HG03521 (cell line): ENCODE measurements at regions not wholly inside any gene's neighbourhood (a gene's known extent, or its start where the extent isn't known, plus 50 kb on each side); places are given as distances from the start of the nearest gene placed in this dataset.

Experiments
- ATAC-seq: cut with Tn5 transposase; IDR thresholded peaks from one replicate; pipeline ENCODE4 v1.9.1; 2021; ENCODE audit warnings: mild to moderate bottlenecking, moderate library complexity; ENCODE audit not compliant: unreplicated experiment

DNA sequence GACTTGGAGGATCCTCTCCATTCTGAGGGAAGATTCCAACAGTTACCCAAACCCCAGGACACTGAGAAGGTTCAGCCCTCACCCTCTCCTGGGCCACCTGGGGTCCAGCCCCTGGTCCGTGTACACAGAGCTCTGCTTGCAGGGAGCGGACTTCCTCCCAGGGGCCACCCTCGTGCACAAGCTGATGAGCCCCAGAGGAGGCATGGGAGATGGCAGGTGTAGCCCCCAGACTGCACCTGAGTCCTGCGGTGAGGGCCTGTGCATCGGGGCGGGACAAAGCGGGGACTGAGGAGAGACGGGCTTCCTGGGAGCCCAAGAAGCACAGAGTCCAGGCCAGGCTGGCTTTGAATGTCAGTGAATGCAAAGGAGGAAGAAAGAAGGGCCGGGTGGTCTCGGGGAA lies 1374.9 kb downstream of the BRD1 start:
- no peak for ATAC-seq

DNA sequence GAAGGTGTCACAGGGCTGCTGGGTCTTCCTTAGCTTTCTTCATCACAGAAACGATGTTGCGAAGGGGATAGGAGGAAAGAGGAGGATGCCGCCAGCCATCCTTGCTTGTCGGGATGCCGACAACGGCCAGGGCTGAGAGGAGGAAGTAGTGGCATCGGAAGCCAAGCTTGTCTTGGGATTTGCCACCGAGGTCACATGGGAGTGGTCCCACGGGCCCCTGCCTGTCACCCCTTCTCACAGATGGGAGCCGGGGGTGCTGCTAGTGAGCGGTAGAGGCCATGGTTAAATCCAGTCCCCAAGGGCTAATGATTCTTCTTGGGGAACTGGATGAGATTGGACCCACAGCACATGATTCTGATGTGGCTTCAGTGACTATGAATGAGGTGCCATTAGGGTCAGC lies 1375.8 kb downstream of the BRD1 start:
- ATAC-seq, result no peak

DNA sequence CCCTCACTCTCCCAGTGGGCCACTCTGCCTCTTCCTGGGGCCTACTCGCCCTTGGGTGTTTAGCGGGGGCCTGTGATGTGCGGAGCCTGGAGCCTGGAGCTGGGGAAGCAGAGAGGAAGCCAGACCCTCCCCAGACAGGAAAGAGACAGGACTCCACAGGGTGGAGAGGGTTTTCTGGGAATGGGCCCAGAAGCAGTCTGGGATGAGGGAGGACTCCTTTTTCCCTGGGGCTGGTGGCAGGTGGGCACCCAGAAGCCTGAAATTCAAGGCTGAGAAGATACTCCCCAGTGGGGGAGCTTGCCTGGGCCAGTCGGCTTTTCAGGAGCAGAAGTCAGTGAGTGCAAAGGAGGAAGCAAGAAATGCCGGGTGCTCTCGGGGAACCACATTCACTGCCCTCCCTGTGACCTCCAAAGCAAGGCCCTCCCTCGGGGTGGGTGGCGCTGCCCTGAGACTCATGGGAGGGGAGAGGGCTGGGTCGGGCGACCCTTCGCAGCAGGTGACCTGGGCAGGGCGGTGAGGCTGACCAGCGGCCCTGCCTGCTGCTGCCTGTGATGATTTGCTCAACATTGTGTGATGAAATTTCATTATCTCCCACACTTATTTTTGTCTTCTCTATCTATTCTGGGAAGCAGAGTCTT lies 1377.4 kb downstream of the BRD1 start:
- no peak for ATAC-seq

DNA sequence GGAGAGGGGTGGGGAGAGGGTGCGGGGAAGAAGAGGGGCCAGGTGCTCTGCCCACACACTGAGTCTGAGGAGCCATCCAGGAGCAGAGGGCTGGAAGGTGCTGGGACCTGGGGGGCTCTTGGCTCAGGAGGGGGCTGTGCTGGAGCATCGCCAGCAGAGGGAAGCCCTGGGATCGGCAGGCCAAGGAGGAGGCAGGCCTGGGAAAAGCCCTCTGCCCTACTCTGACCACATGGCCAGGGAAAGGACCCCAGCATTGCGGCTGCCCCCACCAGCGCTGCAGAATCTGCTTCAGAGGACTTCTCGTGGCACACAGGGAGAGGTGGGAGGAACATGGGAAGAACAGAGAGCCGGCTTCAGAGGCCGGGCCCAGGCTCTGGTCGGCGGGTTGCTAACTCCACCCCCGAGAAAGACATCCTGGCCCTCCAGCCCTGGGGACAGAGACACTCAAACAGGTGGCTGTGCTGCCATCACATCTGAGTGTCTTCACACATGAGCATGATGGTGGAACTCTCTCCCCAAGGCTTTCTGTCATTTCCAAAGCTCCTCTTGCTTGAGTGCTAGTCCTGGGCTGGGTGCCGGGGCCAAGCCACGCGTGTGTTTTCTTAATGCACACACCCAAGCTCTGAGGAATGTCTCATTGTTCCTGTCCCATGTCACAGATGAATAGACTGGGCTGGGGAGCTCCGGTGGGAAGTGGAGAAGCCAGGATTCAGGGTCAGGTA lies 1378.0 kb downstream of the BRD1 start:
- ATAC-seq, result no peak

DNA sequence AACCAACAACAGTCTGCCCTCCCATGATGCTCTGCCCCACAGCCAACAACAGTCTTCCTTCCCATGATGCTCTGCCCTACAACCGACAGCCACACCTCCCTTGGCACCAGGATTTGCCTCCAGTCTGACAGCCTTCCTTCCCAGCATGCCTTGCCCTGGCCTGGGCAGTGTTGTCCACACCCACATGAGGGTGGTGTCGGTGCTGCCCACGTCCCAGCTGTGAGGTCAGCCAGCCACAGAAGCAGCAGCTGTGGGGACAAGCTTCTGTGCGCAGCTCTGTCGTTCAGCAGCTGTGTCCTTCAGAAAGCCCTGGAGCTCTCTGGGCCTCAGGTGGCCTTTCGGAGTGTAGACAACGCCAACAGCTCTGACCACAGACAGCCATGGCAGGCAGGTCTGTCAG lies 1378.9 kb downstream of the BRD1 start:
- no peak for ATAC-seq

DNA sequence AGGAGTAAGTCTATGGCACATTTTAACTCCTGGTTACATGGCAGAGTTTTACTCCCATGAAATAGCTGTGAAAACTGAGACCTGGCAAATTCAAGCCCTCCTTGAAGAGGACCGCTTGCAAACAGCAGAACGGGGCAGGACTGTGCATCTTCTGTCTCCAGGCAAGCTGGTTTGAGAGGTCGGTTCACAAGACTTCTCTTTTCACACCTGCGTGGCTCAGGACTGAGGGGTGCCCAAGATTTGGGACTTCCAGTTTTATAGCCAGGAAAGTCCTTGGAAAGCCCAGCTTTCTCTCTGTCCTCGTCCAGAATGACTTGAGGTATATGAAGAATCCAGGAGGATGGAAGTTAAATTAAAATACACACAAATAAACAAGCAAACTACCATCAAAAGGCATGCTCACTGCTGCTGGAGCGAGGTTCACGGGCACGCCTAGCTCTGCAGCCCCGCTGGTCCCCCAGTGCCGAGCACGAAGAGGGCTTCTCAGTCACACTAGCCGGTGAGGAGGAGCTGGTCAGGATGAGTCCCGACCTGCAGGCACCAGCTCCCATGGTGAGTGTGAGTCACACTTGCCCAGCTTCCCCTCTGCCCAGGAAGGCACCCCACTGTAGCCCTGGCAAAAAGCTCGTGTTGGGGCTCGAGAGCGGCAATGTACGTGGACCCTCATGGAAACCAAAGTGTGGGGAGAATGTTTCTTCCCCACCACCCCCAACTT lies 1382.4 kb downstream of the BRD1 start:
- no peak for ATAC-seq

DNA sequence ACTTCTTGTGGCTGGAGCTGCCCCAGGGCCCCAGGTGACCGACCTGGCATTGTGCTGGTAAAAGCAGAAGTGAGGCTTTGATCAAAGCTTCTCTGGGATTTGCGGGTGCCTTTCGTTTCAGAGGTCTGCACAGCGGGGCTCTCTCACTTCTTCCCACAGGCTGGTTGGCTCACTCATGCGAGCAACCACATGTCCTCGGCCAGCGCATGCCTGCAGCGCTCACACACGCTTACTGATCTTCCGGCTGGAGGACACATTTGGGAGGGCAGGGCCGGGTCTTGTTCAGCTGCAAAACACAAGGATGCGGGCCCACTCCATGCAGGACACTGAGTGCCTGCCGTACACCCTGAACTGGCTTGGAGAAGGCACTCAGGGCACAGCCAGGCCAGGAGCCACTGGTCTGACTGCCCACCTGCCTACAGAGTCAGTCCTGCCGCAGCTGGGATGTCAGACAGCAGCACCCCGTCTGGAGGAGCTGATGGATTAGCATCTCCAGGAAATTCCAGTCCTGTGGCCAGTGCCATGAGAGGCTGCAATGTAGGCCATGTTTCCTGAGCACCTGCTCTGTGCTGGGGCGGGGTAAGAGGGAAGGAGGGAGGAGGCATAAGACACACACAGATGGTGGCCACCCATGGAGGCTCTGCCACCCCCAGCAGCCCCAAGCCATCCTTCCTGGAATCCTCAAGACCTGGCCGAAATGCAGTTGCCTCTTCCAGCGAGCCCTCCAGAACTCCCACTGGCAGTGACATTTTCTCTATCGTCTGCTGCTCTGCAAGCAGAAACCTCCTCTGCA lies 1383.2 kb downstream of the BRD1 start:
- ATAC-seq, result no peak

DNA sequence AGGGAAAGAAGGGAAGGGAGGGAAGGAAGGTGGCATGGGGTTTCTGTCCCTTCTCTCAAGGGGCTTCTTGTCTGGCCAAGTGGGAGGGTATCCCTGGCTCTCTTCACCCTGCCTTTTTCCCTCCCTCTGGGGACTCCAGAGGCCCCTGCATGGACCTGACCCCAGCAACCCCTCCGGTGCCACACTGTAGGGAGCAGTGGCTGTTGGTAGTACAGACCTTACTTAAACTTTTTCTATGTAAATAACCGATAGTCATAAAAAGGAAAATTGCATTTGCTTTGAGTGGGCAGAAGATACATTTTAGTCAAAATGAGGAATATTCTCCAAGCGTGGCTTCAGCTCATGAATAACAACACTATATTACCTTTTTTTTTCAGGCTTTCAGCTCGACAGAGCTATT lies 1384.0 kb downstream of the BRD1 start:
- no peak for ATAC-seq

DNA sequence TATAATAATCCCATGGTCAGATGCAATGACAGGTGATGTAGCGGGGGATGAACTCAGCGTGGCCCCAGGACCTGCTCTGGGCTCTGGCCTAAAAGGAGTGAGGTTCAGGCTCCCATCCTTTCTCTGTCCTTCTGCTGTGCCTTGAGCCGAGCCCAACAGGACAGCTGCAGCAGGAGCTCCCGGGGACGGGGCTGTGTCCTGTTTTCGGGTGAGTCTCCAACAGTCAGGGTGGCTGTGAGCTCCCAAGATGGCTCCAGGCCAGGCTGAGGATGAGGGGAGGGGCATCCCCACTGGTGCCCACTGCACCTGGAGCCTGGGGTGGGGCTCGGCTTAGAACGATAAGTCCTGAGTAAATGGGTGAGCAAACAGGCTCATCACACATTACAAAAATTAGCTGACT lies 1385.0 kb downstream of the BRD1 start:
- ATAC-seq, result no peak

DNA sequence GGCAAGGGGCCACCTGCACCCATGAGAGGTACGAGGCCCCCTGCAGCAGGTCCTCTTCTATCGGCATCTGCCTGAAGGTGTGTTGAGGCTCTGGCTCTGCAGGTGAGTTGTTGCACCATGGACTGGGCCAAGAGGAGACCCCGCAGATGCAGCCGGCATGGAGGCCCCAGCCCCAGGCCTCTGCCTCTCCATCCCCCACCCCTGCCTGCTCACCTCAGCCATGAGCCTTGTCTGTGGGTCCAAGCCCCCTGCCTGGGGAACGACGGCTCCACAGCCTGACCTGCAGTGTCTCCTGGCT lies 1386.2 kb downstream of the BRD1 start:
- ATAC-seq, result no peak

DNA sequence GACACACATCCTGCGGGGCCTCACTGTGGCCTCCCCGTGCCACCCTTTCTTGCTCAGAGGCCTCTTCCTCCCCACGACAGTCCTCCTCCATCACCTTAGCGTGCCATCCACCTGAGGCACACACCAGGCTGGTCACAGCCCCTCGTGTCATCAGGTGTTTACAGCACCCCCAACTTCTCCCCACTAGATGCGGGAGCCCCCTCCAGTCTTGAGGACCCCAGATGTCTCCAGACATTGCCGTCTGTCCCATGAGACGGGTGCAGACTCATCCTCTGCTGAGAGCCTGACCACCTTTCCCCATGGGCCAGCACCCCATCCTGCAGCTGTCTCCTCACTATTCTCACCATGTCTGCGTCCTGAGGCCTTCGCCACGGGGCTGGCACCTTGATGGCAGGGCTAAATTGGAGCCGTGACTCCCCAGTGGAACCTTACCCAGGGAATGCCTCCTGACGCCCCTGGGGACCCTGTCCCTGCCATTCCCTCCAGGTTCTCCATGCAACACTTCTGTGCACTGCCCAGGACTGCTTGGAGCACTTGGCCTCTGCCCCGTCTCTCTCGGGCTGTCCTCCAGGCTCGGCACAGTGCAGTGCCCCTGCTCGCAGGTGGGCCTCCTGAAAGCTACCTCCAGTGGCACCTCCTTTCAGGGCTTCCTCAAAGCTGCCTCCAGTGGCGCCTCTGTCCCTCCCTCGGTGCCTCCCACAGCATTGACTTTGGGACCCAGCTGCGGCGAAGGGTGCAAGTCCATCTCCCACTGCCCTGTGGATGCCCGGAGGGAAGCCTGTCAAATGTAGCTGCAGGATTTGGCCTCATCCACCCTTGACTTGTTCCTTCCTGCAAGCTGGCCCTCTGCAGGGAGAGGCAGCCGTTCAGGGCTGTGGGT lies 1386.8 kb downstream of the BRD1 start:
- ATAC-seq, result no peak

DNA sequence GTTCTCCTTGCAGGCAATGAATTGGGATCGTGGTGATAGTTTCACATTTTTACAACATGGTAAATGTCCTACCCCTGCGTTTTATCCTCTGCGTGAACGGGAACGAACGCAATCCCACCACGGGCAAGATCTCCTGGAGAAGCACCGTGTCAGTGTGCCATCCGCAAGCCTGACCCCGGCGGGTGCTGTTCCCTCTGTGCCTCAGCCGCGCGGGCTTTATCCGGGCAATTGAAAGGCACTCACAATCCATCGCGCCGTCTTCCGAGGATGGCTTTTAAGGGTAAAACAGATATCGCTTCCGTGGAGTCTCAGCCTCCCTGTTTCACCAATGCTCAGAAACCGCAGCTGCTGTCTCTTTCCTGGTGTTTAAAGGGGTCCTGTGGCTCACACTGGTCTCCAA lies 1387.5 kb downstream of the BRD1 start:
- ATAC-seq, result no peak

DNA sequence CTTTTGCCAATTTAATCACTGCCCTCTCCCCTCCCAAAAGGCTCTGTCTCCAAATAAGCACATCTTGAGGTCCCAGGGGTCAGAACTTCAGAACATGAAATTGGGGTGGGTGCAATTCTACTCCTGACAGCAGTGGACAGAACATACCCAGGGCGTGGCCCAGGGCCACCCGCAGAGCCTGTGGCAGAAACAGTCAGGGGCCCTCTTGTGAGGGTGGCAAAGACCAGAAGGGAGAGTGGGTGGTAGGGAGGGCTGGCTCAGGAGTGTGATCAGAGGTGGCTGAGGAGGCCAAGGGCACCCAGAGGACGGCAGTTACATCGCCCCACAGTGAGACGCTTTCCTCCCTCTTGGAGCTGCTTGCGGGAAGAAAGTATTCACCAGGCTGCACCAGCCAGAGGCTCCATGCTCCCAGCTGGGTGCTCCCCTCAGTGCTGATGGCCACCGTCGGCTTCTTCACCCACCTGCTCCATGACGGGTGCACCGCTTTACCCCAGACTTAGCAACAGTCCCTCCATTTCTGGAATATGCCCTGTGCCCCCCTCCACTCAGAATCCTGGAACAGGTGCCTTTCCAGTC lies 1388.0 kb downstream of the BRD1 start:
- no peak for ATAC-seq

DNA sequence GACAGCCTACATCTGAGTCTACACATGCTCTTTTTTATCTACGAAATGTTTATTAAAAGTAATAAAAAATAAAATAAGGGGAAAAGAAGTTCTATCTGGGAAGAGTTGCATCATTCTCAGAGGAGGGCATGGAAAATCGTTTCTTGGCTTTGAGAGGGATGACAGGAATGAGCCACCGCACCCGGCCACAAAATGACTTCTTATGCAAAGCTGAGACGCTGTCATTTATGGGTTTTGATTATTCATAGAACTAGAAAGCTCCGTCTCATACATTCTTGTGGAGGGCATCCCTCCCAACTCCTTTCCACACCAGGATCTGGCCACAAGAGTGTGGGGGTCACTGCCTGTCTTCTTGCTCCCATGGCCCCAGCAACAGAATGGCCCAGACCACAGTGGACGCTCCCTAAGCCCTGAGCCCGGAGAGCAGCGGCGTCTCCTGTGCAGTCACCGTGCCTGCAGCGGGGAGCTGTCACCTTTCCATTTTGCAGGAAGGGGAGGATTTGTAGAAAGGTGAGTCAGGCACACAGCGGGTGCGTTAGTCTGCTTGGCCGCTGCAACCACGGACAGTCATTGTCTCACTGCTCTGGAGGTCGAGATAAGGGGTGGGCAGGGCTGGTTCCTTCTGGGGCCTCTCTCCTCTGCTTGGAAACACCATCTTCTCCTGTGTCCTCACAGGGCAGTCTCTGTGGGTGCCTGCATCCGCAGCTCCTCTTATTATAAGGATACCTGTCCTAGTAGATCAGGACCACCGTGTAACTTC lies 1388.7 kb downstream of the BRD1 start:
- ATAC-seq, result no peak

DNA sequence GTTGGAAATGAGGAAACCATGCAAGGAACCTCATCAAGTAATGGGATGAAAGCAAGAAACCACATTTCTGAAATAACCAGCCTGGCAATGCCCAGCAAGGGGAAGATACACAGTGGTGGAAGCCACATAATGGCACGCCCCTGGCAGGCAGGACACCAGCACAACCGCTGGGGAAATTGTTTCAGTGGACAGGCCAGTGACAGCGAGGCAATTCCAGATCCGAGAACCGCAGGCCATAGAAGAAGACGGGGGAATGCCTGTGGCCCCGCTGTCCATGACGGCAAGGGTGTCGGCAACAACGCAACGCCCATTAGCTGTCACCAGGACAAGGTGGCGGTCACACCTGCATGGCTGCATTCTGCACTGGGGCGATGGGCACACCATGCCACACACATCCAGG lies 1389.6 kb downstream of the BRD1 start:
- ATAC-seq, result no peak

DNA sequence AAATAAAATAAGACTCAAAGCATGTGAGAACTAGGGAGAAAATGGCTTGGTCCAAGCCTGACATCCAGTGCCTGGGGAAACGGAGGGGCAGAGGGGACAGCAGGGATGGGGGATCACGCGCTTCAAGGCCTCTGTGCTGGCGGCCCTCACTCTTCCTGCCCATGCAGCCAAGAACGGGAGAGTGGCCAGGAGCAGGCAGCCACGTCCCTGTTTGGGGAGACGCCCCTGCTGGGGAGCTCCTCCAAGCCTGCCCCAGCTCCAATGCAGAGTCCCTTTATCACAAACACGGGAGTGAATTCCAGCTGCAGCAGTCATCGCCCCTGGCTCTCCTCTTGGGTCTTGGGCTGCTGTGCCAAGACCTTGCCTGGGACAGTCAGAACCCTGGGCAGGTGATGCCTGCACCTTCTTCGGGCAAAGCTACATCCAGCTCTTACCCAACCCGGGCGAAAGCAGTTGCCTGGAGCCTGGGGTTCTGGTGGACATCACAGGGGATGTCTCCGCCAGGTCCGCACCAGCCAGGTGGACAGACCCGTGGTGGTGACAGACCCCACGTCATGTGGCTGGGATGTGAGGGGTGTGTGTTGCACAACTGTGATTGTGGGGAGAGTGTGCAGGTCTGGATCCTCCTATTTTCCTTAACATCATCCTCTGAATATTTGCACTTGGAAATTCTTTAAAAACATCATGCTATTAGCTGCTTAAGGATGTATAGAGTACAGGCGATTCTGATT lies 1391.3 kb downstream of the BRD1 start:
- ATAC-seq, result no peak

DNA sequence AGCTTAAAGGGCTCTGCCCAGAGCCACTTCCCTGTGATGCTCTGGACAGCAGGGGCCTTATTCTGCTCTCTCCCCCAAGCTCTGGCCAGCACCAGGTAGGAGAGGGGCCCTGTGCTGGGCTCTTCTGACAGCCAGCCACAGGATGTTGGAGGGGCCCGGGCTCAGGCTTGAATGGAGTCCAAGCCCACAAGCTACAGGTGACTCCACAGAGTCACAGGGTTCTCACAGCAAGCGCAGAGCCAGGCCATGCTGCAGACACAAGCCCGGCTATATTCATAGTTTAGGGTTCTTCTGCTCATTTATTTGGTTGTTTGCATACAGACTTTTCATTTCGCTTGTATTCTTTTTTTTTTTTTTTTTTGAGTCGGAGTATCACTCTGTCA lies 1392.8 kb downstream of the BRD1 start:
- no peak for ATAC-seq

DNA sequence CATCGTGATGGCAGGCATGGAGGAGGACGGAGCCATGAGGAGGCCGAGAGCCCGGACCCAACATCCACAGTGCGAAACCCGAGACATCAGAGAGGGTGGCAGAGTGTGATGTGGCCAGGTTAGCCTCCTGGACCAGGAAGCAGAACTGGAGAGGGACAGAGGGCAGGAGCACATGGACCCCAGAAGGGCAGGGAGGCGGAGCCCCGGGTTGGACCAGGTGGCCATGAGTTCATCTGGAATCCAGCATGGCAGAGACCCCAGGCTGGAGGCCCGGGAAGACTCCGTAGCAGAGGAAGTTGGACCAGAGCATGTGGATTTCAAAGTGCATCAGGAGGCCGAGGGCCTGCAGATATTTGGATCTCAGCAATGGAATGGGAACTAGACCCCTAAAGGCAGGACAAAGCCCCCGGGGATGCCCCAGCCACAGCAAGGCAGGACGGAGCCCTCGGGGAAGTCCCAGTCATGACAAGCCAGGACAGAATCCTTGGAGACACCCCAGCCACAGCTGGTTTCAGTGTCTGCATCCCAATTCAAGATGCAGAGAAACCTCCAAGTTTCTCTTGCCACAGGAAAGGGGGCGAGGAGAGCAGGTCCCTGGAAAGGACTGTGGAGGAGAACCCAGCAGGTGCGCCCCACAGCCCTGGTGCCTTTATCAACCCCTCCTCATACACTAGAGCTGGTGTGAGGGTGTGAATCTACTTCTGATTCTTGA lies 1393.4 kb downstream of the BRD1 start:
- ATAC-seq, result no peak
